K562 (cell line): ENCODE measurements at regions not wholly inside any gene's neighbourhood (a gene's known extent, or its start where the extent isn't known, plus 50 kb on each side); places are given as distances from the start of the nearest gene placed in this dataset.

Experiments used
- CTCF ChIP-seq, 3 experiments: IDR thresholded peaks in 2 of 3; conservative IDR thresholded peaks in 1 of 3; 2 replicates each; pipeline ENCODE4 v1.5.1; 2011 to 2012; ENCODE audit warnings: low read length in 3 of 3, mild to moderate bottlenecking in 3 of 3, control low read depth in 2 of 3, improper control_type of control experiment in 1 of 3, inconsistent platforms in 1 of 3, low read depth in 1 of 3, mixed read lengths in 1 of 3, moderate library complexity in 1 of 3; ENCODE audit not compliant: insufficient read depth in 2 of 3
- ETV6 ChIP-seq, 3 experiments: fragments of 150-350 bp in 1 of 3; sonication (generic) in 1 of 3; formaldehyde crosslinking in 1 of 3; IDR thresholded peaks; 2 replicates each; pipeline versions ENCODE4 v1.6.1 to v1.8.0; 2014 to 2022; ENCODE audit warnings: borderline replicate concordance in 2 of 3, low read depth in 2 of 3, antibody characterized with exemption in 1 of 3, low read length in 1 of 3, mild to moderate bottlenecking in 1 of 3, missing genetic modification reagents in 1 of 3
- GTF2E2 ChIP-seq: fragments of 200-800 bp; sonication (Bioruptor generic); IDR thresholded peaks from 2 replicates; pipeline ENCODE4 v1.6.1; 2016; ENCODE audit warnings: missing genetic modification characterization, missing compliant biosample characterization
- NCOA1 ChIP-seq: fragments of 450-650 bp; IDR thresholded peaks from 2 replicates; pipeline ENCODE4 v1.6.1; 2016; ENCODE audit warnings: low read depth
- POLR2A ChIP-seq: fragments of 450-650 bp; conservative IDR thresholded peaks from 2 replicates; pipeline ENCODE4 v1.6.1; 2016
- POLR2AphosphoS5 ChIP-seq: IDR thresholded peaks from 2 replicates; pipeline ENCODE4 v1.6.1; 2011; ENCODE audit warnings: mild to moderate bottlenecking, low read depth, low read length, moderate library complexity; ENCODE audit not compliant: control insufficient read depth, insufficient read depth
- RFX1 ChIP-seq: fragments of 450-650 bp; IDR thresholded peaks from 2 replicates; pipeline ENCODE4 v1.6.1; 2016; ENCODE audit warnings: mild to moderate bottlenecking, moderate library complexity
- ZNF133 ChIP-seq: fragments of 250-450 bp; sonication (Bioruptor Pico); IDR thresholded peaks from 2 replicates; pipeline ENCODE4 v1.4.0; 2020; ENCODE audit warnings: mild to moderate bottlenecking

GRCh38 chr2:59077026-59077725 lies 836.1 kb upstream of the FANCL start:
- TF ChIP-seq RFX1: no peak
- no peak for TF ChIP-seq ETV6 (IDR thresholded peaks at IDR 0.05; ENCODE audit: borderline replicate concordance in 1 of 2, low read depth in 2 of 2, low read length in 1 of 2)
- no peak for TF ChIP-seq ETV6 (CRISPR knock-in tag; IDR thresholded peaks at IDR 0.05; ENCODE audit: borderline replicate concordance)
- no peak for TF ChIP-seq ZNF133 (CRISPR knock-in tag)
- no peak for TF ChIP-seq NCOA1
- no peak for TF ChIP-seq POLR2AphosphoS5
- TF ChIP-seq POLR2A: no peak
- TF ChIP-seq CTCF (IDR thresholded peaks at IDR 0.05 in 2 of 3, conservative IDR thresholded peaks at IDR 0.05 in 1 of 3; ENCODE audit: insufficient read depth in 2 of 3, low read depth in 1 of 3, low read length in 3 of 3): no peak
- TF ChIP-seq GTF2E2 (tag): no peak
